Tibial nerve (tissue), 4 donors: ENCODE measurements at regions not wholly inside any gene's neighbourhood (a gene's known extent, or its start where the extent isn't known, plus 50 kb on each side); places are given as distances from the start of the nearest gene placed in this dataset.

Experiments used
- DNase-seq, 2 donors: peaks; one replicate each; pipeline ENCODE4 v3.0.0-alpha.2; 2019; ENCODE audit warnings: low spot score in 2 of 2
- H3K27ac ChIP-seq, 4 donors: fragments of 200-600 bp; sonication (generic) in 3 of 4; one replicate each; pipeline ENCODE4 v1.5.1; 2017 to 2019; ENCODE audit warnings: mild to moderate bottlenecking in 1 of 4
- H3K27me3 ChIP-seq, 2 donors: fragments of 200-600 bp; sonication (generic) in 1 of 2; one replicate each; pipeline versions ENCODE4 v1.5.1 to v1.6.0; 2017 to 2019
- H3K36me3 ChIP-seq, 3 donors: fragments of 200-600 bp; sonication (generic); one replicate each; pipeline ENCODE4 v1.5.1; 2018 to 2019
- H3K4me1 ChIP-seq, 4 donors: fragments of 200-600 bp; sonication (generic) in 3 of 4; one replicate each; pipeline ENCODE4 v1.5.1; 2017 to 2019
- H3K4me3 ChIP-seq, 4 donors: fragments of 200-600 bp; sonication (generic) in 3 of 4; one replicate each; pipeline ENCODE4 v1.5.1; 2017 to 2019; ENCODE audit warnings: mild to moderate bottlenecking in 1 of 4, moderate library complexity in 1 of 4
- H3K9me3 ChIP-seq, 4 donors: fragments of 200-600 bp; sonication (generic) in 3 of 4; one replicate each; pipeline ENCODE4 v1.5.1; 2017 to 2019
- EP300 ChIP-seq, 2 donors: sonication (generic); formaldehyde crosslinking; IDR thresholded peaks; one replicate each; pipeline ENCODE4 v1.6.1; 2017; ENCODE audit warnings: antibody characterized with exemption in 2 of 2, mild to moderate bottlenecking in 1 of 2
- POLR2A ChIP-seq, 2 donors: fragments of 450-650 bp; IDR thresholded peaks; one replicate each; pipeline ENCODE4 v1.6.1; 2017; ENCODE audit warnings: antibody characterized with exemption in 2 of 2, mild to moderate bottlenecking in 2 of 2, moderate library complexity in 2 of 2
- WGBS, 2 donors: methylation state at CpG; one replicate each; pipeline ENCODE4 v1.1.5; 2018; 5-methylcytosine and 5-hydroxymethylcytosine counted together
- TF ChIP-seq, protein P1 (sequence below), 5 experiments: fragments of 200-600 bp in 3 of 5; fragments of 450-650 bp in 2 of 5; sonication (generic) in 3 of 5; IDR thresholded peaks; one replicate each; pipeline ENCODE4 v1.5.1; 2016 to 2019; ENCODE audit warnings: antibody characterized with exemption in 5 of 5, mild to moderate bottlenecking in 3 of 5, moderate library complexity in 2 of 5

DNA sequence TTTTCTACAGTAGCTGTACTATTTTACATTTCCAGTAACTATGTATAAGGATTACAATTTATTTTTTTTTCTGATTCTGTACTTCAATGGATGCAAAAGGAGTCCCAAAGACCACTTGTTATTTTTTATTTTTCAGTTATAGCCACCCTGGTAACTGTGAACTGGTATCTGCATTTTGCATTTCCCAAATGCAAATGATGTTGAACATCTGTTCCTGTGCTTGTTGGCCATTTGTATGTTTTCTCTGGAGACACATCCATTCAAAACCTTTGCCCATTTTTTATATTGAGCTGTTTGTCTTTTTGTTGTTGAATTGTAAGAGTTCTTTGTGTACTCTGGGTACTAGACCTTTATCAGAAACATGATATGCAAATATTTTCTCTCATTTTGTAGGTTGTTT lies 485.6 kb downstream of the LRIG3 start:
- no peak for DNase-seq
- Histone ChIP-seq H3K4me3 (no peak overlapping the region), H3K4me1 (no peaks in the 10 kb centered on the region)

DNA sequence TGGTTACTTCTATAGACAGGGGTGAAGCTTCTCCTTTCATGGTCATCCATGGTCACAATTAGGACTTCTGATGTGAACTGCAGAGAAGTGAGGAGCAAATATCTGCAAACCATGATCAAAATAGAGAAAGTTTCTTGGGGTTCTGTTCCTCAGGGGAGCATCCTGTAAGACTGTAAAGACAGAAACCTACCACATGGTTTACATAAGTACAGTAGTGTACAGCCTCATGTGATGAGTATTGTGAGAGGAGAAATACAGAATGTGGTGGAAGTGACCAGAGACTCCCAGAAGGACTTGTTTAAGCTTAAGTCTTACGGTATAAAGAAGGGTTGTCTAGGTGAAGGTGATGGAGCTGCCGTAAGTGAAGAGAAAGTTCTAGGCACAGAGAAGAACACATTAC lies 484.7 kb downstream of the LRIG3 start:
- WGBS, 2 donors: 96 to 98% methylated on average over 2 of the region's 2 CpGs
- Histone ChIP-seq H3K4me3 (no peak overlapping the region), H3K27ac (no peak overlapping the region), H3K9me3 (no peaks in the 10 kb centered on the region), H3K36me3 (no peaks in the 10 kb centered on the region), H3K27me3 (no peaks in the 10 kb centered on the region), H3K4me1 (no peaks in the 10 kb centered on the region)
- TF ChIP-seq EP300 (IDR thresholded peaks at IDR 0.05) (no peak), POLR2A (IDR thresholded peaks at IDR 0.05) (no peak)
- TF ChIP-seq, protein P1, sequence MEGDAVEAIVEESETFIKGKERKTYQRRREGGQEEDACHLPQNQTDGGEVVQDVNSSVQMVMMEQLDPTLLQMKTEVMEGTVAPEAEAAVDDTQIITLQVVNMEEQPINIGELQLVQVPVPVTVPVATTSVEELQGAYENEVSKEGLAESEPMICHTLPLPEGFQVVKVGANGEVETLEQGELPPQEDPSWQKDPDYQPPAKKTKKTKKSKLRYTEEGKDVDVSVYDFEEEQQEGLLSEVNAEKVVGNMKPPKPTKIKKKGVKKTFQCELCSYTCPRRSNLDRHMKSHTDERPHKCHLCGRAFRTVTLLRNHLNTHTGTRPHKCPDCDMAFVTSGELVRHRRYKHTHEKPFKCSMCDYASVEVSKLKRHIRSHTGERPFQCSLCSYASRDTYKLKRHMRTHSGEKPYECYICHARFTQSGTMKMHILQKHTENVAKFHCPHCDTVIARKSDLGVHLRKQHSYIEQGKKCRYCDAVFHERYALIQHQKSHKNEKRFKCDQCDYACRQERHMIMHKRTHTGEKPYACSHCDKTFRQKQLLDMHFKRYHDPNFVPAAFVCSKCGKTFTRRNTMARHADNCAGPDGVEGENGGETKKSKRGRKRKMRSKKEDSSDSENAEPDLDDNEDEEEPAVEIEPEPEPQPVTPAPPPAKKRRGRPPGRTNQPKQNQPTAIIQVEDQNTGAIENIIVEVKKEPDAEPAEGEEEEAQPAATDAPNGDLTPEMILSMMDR (IDR thresholded peaks at IDR 0.05): no peak
- DNase-seq: no peak

More for the DNA sequence above, 485.6 kb downstream of the LRIG3 start:
- TF ChIP-seq, protein P1 (IDR thresholded peaks at IDR 0.05): no peak
- TF ChIP-seq EP300 (IDR thresholded peaks at IDR 0.05): no peak
- no peak for TF ChIP-seq POLR2A (IDR thresholded peaks at IDR 0.05)
- H3K36me3 ChIP-seq: no peaks in the 10 kb centered on the region
- H3K9me3 ChIP-seq: peaks cover 0 to 2% (median 0%) of the 10 kb centered on the region in 4 donors
- no peak overlapping the region for H3K27ac ChIP-seq
- no peaks in the 10 kb centered on the region for H3K27me3 ChIP-seq

- no peak for DNase-seq
- no peaks in the 10 kb centered on the region for H3K36me3 ChIP-seq
- H3K27me3 ChIP-seq: no peaks in the 10 kb centered on the region
- no peak overlapping the region for H3K27ac ChIP-seq
- WGBS, 2 donors: 89 to 96% methylated on average over 2 of the region's 2 CpGs
- no peak overlapping the region for H3K4me3 ChIP-seq
- no peaks in the 10 kb centered on the region for H3K9me3 ChIP-seq
- TF ChIP-seq, protein P1 (IDR thresholded peaks at IDR 0.05): no peak
- TF ChIP-seq POLR2A (IDR thresholded peaks at IDR 0.05) (no peak), EP300 (IDR thresholded peaks at IDR 0.05) (no peak)
- no peaks in the 10 kb centered on the region for H3K4me1 ChIP-seq
Measured at GRCh38 chr12:58441483-58441882, 478.8 kb downstream of the LRIG3 start.

DNA sequence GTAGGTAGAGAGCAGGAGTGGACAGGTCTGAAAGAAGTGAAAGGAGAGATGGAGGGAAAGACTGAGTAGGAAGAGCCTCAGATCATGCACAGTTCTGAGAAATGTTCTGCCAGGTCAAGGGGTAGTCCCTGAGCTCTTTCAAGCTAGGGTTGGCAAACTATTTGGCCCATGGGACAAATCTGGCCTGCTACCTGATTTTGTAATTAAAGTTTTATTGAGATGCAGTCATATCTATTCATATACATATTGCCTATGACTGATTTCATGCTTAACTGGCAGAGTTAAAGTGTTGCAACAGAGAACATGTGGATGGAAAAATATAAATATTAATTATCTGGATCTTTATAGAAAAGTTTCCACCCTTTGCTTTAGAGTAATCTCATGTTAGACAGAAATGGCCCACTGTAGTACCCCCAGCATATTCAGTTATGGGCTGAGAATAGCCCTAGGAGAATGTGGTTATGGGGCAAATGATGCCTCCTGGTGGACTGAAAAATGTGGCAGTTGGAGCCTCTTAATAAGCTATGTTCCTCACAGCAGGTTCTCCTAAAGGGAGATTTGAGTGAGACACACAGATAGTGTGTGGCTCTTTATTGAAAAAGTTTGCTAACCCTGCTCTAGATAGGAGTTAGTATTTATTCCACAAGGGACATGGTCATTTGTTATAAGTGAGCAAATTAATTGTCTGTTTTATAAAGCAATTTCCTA lies 476.9 kb downstream of the LRIG3 start:
- Histone ChIP-seq H3K27me3 (no peaks in the 10 kb centered on the region), H3K36me3 (no peaks in the 10 kb centered on the region), H3K4me3 (no peak overlapping the region), H3K9me3 (no peaks in the 10 kb centered on the region), H3K4me1 (no peaks in the 10 kb centered on the region), H3K27ac (no peak overlapping the region)
- no peak for DNase-seq
- TF ChIP-seq, protein P1 (IDR thresholded peaks at IDR 0.05): peak in 4 of 5 experiments; percentile 16 to 35 (median 20)
- TF ChIP-seq EP300 (IDR thresholded peaks at IDR 0.05): no peak
- TF ChIP-seq POLR2A (IDR thresholded peaks at IDR 0.05): no peak

DNA sequence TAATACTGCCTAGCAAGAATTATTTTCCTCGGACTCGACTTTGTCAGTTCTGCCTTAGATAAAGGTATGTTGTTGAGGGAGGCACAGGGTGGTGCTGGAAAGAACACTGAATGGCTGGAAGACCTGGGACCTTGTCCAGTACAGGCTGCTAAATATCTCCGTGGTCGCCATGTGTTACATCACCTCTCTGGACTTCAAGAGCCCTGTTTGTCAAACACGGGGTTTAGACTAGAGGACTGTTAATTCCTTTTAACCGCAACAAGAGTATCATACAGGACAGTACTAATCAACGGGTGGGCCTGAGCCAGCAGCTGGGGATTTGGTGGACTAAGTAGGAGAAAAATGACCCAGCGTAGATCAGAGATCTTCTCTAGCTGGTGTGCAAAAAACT lies 476.3 kb downstream of the LRIG3 start:
- Histone ChIP-seq H3K4me1 (no peaks in the 10 kb centered on the region), H3K27me3 (no peaks in the 10 kb centered on the region), H3K4me3 (no peak overlapping the region), H3K9me3 (no peaks in the 10 kb centered on the region), H3K27ac (no peak overlapping the region), H3K36me3 (no peaks in the 10 kb centered on the region)
- WGBS, 2 donors: 79 to 81% methylated on average over 8 of the region's 8 CpGs
- DNase-seq: no peak
- TF ChIP-seq, protein P1 (IDR thresholded peaks at IDR 0.05): no peak
